Uterus (tissue), 3 donors: ENCODE measurements at regions not wholly inside any gene's neighbourhood (a gene's known extent, or its start where the extent isn't known, plus 50 kb on each side); places are given as distances from the start of the nearest gene placed in this dataset.

Source experiments
- DNase-seq, 2 donors: peaks; one replicate each; pipeline ENCODE4 v3.0.0-alpha.2; 2019 to 2020
- H3K27ac ChIP-seq, 2 donors: fragments of 200-600 bp; sonication (generic); 1 replicate in 1 of 2; 2 replicates in 1 of 2; pipeline ENCODE4 v1.5.1; 2016 to 2018
- H3K27me3 ChIP-seq, 2 donors: fragments of 200-600 bp; sonication (generic); one replicate each; pipeline ENCODE4 v1.5.1; 2018 to 2019; ENCODE audit warnings: control low read depth in 1 of 2
- H3K36me3 ChIP-seq, 2 donors: fragments of 200-600 bp; sonication (generic); one replicate each; pipeline ENCODE4 v1.5.1; 2019; ENCODE audit warnings: control low read depth in 1 of 2
- H3K4me1 ChIP-seq, 2 donors: fragments of 200-600 bp; sonication (generic); one replicate each; pipeline ENCODE4 v1.5.1; 2018 to 2019; ENCODE audit warnings: control low read depth in 1 of 2
- H3K4me3 ChIP-seq, 2 donors: fragments of 200-600 bp; sonication (generic); 1 replicate in 1 of 2; 2 replicates in 1 of 2; pipeline ENCODE4 v1.5.1; 2018 to 2019; ENCODE audit warnings: mild to moderate bottlenecking in 1 of 2
- H3K9me3 ChIP-seq, 2 donors: fragments of 200-600 bp; sonication (generic); one replicate each; pipeline ENCODE4 v1.5.1; 2019; ENCODE audit warnings: control low read depth in 1 of 2
- POLR2A ChIP-seq, 2 donors: fragments of 450-650 bp; IDR thresholded peaks; one replicate each; pipeline ENCODE4 v1.6.1; 2016; ENCODE audit warnings: antibody characterized with exemption in 2 of 2, mild to moderate bottlenecking in 1 of 2, moderate library complexity in 1 of 2
- intact Hi-C: fragments of 100-400 bp; cut with DNase I; formaldehyde crosslinking; loops from one replicate; pipeline ENCODE4 v1.15.1; 2023; ENCODE audit warnings: low total_unique reads
- TF ChIP-seq, protein P1 (sequence below), 4 experiments: fragments of 200-600 bp in 2 of 4; fragments of 450-650 bp in 2 of 4; sonication (generic) in 2 of 4; IDR thresholded peaks; one replicate each; pipeline ENCODE4 v1.5.1; 2016 to 2019; ENCODE audit warnings: antibody characterized with exemption in 4 of 4, mild to moderate bottlenecking in 2 of 4, moderate library complexity in 1 of 4
- donor health status: DM: yes; HTN: yes; CAD: no.

DNA sequence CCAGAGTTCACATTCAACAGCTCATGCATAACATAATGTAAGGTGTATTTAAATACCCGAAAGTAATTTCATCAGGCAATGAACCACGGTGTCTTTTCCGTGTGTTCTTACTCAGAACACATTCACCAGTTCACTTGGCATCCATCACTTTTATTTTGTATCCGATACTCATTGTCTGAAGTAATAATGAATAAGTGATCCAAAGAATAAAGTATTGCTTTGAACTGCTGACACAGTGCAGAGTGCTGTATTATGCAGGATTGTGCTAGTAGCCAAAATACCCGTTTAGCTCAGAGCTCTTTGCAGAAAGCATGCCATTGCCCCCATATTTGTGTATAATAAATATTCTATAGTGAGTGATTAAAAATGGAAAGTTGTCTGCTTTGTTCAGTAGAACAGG is 460.9 kb upstream of the KCNMB2 start:
- intact Hi-C loops, result no loop called here
- no peaks in the 10 kb centered on the region for H3K36me3 ChIP-seq
- no peaks in the 10 kb centered on the region for H3K27me3 ChIP-seq
- TF ChIP-seq, protein P1, sequence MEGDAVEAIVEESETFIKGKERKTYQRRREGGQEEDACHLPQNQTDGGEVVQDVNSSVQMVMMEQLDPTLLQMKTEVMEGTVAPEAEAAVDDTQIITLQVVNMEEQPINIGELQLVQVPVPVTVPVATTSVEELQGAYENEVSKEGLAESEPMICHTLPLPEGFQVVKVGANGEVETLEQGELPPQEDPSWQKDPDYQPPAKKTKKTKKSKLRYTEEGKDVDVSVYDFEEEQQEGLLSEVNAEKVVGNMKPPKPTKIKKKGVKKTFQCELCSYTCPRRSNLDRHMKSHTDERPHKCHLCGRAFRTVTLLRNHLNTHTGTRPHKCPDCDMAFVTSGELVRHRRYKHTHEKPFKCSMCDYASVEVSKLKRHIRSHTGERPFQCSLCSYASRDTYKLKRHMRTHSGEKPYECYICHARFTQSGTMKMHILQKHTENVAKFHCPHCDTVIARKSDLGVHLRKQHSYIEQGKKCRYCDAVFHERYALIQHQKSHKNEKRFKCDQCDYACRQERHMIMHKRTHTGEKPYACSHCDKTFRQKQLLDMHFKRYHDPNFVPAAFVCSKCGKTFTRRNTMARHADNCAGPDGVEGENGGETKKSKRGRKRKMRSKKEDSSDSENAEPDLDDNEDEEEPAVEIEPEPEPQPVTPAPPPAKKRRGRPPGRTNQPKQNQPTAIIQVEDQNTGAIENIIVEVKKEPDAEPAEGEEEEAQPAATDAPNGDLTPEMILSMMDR (IDR thresholded peaks at IDR 0.05), result no peak
- TF ChIP-seq POLR2A (IDR thresholded peaks at IDR 0.05), result no peak
- peaks cover 0 to 3% of the 10 kb centered on the region in 2 donors for H3K4me1 ChIP-seq
- no peaks in the 10 kb centered on the region for H3K9me3 ChIP-seq
- H3K27ac ChIP-seq, result no peak overlapping the region
- no peak overlapping the region for H3K4me3 ChIP-seq
- DNase-seq, result no peak

DNA sequence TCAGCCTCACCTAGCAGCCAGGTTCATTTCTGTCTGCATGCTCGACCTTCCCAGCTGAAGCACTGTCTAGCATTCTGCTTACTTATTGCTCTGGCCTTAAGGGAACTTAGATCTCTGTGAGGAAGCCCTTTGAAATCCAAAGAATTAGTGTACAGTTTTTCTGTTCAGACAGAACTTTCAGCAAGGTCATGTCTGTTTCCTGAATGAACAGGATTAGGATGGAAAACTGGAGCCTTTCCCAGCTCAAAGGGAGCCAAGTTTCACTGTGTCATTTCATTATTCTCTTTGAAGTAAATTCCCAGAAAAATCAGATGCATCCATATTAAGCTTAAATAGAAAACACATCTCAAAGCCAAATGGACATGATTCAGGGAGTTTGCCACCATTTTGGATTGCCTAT is 457.3 kb upstream of the KCNMB2 start:
- intact Hi-C loops, result no loop called here
- Histone ChIP-seq H3K4me1 (peaks cover 0 to under 1% of the 10 kb centered on the region in 2 donors), H3K36me3 (no peaks in the 10 kb centered on the region), H3K4me3 (no peak overlapping the region), H3K27me3 (no peaks in the 10 kb centered on the region), H3K9me3 (no peaks in the 10 kb centered on the region), H3K27ac (peak overlapping the region in 1 of 2 donors; percentile 52)
- no peak for TF ChIP-seq POLR2A (IDR thresholded peaks at IDR 0.05)
- TF ChIP-seq, protein P1 (IDR thresholded peaks at IDR 0.05), result no peak
- peak in 1 of 2 donors; percentile 54 for DNase-seq

DNA sequence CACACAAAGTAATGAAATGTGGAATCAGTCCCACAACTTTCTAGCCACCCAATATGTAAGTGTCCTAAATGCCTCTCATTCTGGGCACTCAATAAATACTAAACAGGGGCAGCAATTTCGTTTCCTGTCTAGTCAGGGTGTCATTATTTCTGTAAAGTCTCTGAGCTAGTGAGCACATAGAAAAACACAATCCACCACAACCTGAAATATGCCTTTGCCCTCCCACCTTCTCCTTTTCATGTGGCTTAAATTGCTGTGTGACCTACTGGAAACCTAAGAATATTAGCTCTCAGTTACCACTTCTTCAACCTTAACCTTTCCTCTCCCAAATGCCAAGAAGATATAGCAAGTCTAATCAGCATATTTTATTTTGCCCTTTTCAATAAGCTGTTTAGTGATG is 456.3 kb upstream of the KCNMB2 start:
- TF ChIP-seq POLR2A (IDR thresholded peaks at IDR 0.05), result no peak
- TF ChIP-seq, protein P1 (IDR thresholded peaks at IDR 0.05), result no peak
- intact Hi-C loops, result no loop called here
- H3K36me3 ChIP-seq, result no peaks in the 10 kb centered on the region
- no peak overlapping the region for H3K27ac ChIP-seq
- no peak overlapping the region for H3K4me3 ChIP-seq
- H3K4me1 ChIP-seq, result peaks cover 0 to 9% of the 10 kb centered on the region in 2 donors
- no peaks in the 10 kb centered on the region for H3K27me3 ChIP-seq
- no peak for DNase-seq
- no peaks in the 10 kb centered on the region for H3K9me3 ChIP-seq

DNA sequence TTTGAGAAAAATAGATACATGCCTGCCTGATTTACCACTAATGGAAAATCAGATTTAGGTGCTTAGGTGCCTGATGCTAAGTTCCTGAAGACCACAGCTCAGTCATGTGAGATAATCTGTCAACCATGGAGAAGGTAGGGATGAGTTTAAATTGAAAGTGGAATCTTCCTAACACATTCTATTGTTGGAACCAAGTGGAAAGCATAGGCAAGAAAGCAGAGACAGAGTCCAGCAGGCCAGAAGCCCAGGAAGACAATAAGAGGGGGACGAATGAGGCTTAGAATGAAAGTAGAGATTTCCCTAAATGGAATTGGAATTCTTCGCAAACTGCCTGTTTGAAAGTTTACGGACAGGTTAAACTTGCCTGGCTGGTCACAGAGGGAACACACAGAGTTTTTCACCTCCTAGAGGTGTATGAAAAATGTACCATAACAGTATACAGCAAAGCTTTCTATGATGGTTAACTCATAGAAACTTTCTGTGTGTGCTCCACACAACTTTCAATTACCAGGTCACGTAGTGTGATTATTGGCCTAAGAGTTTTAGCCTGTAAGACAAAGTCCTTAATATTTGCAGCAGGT is 453.8 kb upstream of the KCNMB2 start:
- H3K4me3 ChIP-seq, result no peak overlapping the region
- DNase-seq, result no peak
- TF ChIP-seq POLR2A (IDR thresholded peaks at IDR 0.05), result no peak
- TF ChIP-seq, protein P1 (IDR thresholded peaks at IDR 0.05), result no peak
- no peaks in the 10 kb centered on the region for H3K9me3 ChIP-seq
- H3K27me3 ChIP-seq, result no peaks in the 10 kb centered on the region
- intact Hi-C loops, result no loop called here
- H3K27ac ChIP-seq, result no peak overlapping the region
- peaks cover 0 to 16% of the 10 kb centered on the region in 2 donors for H3K4me1 ChIP-seq
- no peaks in the 10 kb centered on the region for H3K36me3 ChIP-seq

DNA sequence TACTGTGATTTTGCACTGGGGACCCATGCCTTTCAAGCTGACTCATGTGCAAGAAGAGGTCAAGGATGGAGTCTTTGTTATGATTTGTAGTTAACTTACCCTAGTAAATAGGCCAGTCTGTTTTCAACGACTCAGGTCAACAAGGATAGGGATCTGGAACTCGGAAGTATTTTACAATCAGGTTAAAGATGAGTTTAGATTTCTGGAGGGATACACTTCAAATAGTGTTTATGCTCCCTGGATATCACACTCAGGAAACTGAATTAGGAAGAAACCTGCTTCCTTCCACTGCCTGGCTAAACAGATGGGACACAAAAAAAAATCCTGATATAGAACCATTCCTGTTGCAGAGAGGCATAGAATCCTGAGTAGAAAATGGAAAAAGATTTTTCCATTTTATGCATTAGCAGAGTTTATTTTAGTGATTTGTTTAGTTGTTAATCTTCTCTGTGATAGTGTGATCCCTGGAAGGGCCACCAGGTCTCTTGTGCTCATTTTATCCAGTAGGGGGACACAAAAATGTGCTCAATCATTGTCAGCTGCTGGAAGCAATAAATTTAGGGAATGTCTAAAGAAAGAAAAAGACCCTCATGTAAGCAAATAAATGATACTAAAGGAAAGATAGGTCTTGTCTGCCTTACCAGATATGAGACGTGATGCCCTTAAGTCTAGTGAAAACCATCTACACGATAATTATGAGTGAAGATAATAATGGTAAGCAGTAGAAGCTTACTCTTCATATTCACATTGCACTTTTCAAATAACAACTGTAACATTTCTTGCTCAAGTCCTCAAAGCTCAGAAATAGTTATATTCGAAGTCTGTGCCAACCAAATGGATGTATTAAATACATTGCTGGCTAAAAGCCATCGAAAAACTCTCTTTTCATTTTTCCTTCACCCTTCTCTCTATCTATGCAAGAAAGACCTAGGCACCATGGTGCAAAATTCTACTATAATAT is 452.1 kb upstream of the KCNMB2 start:
- Histone ChIP-seq H3K27ac (peak overlapping the region in 1 of 2 donors; percentile 43), H3K4me1 (peaks cover 0 to 16% of the 10 kb centered on the region in 2 donors), H3K27me3 (no peaks in the 10 kb centered on the region), H3K9me3 (no peaks in the 10 kb centered on the region), H3K36me3 (no peaks in the 10 kb centered on the region), H3K4me3 (no peak overlapping the region)
- no peak for DNase-seq
- TF ChIP-seq POLR2A (IDR thresholded peaks at IDR 0.05), result no peak
- TF ChIP-seq, protein P1 (IDR thresholded peaks at IDR 0.05), result peak in 3 of 4 experiments; percentile 15 to 33 (median 29)
- intact Hi-C loops, result no loop called here
